Superior temporal gyrus (tissue), 1 donor: ENCODE measurements at regions not wholly inside any gene's neighbourhood (a gene's known extent, or its start where the extent isn't known, plus 50 kb on each side); places are given as distances from the start of the nearest gene placed in this dataset.

Experiments used
- DNase-seq: peaks from one replicate; pipeline ENCODE4 v3.0.0-alpha.2; 2016; ENCODE audit errors: extremely low spot score

DNA sequence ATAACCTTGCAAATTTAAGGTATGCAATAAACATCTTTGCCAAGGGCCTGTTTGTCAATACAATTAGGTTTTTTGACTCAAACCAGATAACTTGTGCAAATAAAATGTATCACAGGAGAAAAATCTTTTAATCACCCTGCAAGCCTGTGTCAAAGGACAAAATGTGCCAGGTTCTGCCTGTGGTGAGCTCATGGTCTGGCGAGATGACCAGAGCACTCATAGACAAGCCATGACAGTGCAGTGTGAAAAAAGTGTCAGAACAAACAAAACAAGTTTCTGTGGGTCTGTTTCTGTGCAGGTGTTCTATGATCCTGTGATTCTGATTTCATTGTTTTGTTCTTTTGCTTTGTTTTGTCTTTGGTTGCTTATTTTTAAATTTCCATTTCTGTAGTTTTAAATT is 847.2 kb downstream of the VRK1 start:
- no peak for DNase-seq

DNA sequence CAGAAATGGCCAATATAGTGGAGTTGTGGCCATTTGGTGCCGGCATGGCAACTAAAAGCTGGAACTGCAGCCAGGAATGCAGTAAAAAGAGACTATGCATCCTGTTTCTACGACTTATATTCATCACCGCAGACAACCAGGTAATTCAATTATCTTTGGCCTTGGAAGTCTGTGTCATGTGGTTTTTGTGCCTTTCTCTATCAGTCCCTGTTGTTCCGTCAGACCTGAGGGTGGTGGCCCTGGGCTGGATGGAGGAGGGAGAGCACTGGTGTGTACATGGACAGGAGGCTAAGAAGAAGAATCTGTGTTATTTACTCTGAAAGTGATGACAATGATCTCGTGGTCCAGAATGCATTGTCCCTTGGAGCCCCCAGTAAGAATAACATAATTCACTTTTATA is 852.6 kb downstream of the VRK1 start:
- DNase-seq = no peak

DNA sequence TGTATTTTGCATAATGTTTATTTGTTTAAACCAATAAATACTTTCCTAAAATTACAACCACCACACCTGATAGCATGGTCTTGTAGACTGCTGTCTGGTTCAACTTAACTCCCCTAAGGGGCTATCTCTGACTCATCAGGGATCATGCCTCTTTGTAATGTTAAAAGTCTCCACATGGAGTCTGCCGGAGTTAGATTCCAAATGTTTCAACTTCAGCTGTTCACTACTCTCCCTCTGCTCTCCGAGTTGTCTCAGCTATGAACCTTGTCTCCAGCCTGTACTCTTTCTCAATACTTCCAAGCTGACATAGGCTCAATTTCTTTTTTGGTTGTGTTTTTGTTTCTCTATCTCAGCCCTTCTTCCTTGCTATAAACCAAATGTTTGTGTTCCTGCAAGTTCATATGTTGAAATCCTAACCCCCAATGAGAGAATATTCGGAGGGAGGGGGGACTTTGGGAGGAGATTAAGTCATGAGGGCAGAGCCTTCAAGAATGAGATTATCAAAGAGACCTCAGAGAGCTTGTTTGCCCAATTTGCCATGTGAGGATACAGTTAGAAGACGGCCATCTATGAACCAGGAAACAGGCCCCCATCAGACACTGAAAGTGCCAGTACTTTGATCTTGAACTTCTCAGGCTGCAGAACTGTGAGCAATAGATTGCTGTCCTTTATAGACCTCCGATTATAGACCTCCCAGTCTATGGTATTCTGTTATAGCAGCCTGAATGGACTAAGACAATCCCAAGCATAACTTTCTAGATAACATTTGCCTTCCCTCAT is 858.2 kb downstream of the VRK1 start:
- DNase-seq = no peak

DNA sequence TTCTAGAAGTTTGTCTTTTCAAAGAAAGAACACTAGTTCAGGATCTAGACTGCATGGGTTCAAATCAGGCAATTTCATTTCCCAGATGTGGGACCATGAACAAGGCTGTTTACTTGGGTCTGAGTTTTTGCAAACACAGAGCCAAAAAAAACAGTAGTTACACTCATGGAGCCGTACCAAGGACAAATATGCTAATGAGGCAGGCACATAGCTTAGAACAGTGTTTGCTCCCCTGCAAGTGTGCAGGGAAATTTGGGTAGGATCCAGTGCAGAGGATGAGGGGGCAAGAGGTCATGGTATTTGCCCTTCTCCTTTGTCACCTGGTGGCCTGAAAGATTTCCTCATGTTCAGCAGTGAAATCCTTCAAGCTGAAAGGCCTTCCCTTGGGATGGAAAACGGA is 860.4 kb downstream of the VRK1 start:
- no peak for DNase-seq

DNA sequence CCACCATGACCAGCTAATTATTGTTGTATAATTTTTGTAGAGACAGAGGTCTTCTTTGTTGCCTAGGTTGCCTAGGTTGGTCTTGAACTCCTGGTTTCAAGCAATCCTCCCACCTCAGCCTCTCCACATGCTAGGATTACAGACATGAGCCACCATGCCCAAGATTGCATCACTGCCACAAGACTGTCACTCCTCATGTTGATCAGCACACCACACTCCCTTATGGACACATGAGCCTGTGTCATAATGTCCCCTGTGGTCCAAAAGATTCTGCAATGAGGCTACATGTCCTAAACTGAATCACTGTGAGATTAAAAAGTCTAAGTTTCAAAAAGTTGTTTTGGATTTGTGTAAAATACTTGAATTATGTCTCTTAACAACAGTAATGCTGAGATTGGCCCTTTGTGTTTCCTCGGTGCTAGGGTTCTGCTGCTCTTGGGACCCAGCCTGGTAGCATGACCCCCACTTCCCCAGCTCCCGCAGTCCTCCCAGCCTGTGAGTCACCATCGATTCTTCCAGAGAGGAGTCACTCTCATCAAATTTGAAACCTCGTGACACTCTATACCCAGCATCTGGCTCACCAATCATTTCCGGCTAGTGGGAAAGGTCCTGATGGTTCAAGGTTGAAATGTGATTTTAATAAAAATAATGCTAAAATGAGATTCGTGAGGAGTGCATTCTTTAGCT is 890.9 kb downstream of the VRK1 start:
- no peak for DNase-seq

DNA sequence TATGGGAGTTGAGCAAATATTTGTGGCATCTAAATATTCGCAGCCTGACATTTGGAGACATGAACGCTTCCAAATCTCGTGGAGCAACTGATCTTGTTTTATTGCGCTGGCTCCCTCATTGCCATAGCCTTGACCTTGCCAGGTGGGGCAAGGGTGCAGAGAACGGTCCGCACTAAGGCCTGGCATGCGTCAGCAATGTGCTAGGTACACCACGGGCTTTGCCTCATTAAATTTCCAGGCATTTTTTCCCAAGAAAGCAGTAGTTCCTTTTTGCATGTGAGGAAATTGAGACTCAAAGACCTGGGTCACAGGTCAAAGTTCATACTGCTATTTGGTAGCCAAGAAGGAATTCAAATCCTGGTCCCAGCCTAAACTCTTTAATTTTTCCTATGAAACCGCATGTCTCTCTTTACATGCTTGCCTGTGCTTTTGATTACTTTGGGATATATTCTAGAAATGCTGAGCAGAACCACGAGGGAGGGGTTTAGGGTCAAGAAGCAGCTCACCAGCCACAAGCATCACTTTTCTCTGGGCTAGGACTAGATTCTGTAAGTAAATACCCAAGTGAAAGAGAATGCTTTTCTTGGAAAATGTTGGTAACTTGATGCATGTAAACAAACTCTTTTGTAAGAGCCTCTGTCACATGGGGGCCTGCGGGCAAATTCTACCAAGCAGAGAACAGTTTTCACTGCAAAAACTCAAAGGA is 891.6 kb downstream of the VRK1 start:
- DNase-seq = no peak

DNA sequence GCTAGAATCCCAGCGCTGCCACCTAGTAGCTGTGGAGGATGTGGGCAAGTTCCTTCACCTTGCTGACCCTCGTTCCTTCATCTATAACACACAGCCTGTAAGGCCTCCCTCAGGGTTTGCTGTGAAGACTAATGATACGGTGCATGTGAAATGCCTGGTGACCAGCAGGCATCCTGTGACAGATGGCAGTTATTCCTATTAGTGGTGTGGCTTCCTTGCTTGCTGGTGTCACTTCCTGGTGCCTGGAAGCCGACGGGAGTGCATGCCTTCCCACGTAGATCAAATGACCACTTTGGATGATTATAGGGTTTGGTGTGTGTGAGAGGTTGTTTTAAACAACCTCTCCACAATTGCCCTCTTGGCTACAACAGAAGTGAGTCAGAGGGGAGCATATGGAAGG is 894.9 kb downstream of the VRK1 start:
- DNase-seq = no peak

DNA sequence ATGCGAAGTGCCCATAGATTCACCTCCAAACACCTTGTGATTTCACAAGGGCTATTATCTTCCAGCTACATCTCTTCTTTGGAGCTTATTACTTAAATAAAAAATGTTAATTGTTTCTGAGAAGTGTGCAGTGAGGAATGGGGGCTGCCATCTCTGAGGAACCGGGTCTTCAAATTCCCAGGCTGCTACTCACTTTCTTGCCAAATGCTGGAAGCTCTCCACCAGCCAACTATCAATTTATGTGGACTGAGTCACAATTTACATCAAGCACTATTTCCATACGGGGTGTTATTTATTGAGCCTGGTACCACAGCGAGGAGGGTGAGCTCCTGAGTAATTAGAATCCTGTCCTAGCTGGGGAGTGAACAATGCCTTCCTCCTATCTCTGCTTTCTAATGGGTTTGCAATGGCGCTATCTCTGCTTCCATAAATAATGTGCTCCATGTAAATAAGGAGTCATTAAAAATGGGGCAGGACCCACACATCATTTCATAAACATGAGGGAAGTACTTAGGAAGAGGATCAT is 898.3 kb downstream of the VRK1 start:
- DNase-seq = no peak

DNA sequence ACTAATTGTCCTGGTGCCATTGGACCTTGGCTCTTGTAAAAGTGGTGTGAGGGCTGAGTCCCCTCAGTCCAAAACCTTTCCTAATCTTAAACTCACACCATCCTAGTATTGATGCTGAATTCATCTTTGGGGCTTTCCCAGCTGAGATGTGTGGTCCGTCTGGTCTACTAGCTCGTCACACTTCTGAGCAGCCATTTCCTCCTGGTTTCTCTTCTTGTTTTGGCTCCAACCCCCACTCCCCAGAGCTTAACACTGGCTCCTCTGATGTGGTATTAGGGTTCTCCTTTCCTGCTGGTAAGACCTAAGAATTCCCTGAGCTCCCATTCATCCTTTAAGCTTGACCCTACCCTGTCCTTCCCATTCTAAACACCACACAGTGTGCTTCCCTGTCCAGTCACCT is 900.6 kb downstream of the VRK1 start:
- DNase-seq = no peak

DNA sequence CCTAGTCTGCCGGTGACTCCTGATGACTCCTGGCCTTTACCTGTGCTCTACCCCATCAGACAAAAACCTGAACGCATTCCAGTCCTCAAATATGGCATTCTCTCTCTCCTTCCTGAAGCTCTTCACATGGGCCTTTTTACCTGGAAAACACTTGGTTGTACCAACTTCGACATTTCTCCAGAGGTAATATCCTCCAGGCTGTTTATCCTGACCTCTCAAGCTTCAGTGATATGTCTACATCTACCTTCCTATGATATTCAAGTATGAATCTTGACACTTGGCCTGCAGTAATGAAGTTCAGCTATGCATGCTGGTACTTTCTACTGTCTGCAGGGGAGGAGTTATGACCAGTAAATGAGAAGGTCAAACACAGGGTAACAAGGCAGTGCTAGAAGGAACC is 901.8 kb downstream of the VRK1 start:
- DNase-seq = no peak

DNA sequence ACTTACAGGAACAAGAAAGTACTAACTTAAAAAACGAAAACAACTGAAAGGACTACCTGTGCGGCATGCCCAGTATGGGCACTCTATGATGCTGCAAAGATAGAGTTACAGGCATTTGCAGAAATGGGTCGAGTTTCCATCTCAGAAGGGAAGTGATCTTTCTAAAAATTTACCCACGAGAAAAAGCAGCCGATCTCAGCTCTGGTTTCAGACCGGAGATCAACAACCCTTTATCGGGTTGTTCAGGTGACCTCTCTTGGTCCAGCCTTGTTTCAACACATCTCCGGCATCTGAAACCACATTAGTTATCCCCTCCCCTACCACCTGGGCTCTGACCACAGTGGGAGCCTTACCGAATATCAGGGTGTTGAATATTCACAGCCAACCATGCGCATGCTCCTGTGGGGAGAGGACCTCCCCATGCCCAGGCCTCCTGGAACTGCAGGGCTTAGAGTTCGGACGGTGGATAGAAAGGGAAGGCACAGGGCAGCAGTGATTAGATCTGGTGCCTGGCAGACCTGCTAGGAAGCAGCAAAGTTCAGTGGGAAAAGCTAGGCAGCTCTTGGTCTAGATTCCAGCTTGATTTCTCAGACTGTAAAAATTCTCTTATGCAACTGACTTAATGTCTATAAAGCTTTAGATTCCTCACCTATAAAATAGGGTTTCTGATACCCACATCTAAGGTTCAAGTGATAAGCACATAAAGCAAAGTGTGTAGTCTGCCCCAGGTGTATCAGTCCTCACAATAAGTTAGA is 906.0 kb downstream of the VRK1 start:
- no peak for DNase-seq

DNA sequence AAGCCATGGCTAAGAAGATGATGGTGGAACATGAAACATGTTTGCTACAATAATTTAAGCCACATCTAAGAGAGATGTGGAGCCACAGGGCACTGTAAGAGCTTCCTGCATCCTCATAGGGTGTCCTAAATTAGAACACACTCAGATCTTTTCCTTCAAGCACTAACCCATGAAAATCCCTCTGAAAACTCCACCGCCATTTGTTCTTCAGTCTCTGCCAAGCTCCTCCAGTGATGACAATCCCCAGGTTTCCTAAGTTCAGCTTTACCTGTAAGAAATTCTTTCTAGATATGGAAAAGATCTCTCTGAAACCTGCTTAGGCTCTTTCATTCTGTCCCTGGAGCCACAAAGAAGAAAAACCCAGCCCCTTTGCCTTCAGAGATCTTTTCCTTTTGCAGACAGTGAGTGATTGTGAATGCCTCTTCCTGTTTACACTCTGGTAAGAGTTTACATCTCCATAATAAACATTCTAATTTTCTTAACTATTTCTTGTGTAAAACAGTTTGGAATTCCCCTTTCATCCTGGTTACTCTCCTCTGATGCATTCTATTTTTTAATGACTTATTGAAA is 907.2 kb downstream of the VRK1 start:
- no peak for DNase-seq

DNA sequence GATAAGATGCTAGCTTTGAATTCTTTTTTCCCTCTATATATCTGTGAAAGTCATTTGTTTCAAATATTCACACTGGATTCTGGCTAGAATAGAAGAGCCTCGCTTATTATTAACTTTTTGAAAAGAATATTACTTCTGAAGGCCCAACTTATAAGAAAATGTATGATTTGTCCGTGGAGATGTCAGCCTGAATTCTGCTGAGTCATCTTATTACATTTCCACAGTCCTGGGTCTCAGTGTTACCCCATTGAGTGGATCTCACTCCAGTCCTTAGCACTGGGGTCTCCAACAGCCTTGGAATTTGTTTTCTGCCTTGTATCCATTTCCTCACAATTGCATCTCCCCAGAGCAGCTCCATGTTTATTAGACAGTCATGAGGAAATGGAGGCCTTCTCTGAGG is 907.9 kb downstream of the VRK1 start:
- no peak for DNase-seq

DNA sequence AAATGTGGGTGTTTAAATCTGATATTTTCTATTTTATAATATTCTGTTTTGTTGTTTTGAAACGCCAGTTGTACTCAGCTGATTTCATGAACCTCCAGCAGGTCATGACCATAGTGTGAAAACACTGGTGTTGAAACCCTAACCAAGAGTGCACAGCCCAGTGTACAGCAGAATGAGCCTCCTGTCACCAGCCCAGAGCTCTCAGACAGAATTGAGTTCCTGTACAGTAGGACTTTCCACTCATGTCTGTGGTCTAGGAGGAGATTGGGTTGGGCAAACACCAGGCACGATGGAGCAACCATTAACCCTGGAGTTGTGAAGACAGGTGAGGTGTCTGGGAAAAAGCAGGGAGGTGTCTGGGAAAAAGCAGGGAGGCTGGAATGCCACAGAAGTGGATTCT is 908.8 kb downstream of the VRK1 start:
- DNase-seq = no peak

DNA sequence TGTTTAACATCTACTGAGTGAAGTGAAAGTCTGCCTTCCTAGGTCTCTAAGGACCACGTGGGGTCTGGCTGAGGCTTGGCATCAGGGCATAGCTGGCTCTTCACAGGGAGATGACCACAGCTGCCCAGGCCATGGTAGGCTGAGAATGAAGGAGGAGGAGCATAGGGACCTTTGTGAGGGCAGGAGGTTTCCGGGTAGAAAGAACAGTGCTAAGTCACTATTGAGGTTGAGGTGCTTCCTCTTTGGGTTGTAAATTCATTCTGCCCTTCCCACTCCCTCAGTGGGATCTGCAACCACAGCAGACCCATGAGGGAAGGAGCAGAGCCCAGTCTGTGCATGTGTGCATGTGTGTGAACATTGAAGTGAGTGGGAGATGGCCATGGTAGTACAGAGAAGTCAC is 909.6 kb downstream of the VRK1 start:
- DNase-seq = no peak

DNA sequence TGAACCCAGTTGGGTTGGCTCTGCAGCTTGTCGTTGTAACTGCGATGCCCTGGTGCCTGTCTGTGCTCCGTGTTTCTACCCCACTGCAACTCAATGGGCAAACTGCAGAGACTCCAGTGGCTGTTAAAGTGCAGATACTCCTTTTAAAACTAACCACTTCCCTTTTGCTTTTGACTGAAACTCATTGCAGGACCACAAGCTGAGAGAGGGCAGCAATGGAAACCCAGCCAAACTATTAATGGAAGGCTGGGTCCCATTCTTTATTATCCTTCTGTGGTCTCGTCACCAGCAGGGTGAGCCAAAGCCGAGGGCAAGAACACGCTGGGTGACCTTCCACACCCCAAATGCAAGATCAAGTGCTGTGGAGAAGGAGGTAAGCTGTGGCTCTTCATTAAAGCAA is 910.4 kb downstream of the VRK1 start:
- DNase-seq = no peak

DNA sequence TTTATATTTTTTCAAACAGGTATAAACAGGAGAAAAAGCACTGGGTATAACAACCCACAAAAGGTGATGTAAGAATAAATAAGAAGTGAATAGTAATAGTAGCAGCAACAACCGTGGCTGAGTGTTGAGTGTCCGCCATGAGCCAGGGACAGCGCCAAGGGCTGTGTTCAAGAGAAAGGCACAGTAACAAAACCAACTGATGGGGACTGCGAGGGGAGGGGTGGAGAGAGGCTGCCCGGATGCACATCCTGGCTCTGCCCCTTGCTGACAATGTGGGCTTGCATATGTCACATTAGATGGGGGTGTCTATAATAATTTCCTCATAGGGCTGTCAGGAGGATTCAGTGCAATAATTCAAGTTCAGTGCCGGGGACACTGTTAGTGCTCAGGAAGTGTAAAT is 912.4 kb downstream of the VRK1 start:
- DNase-seq = no peak

DNA sequence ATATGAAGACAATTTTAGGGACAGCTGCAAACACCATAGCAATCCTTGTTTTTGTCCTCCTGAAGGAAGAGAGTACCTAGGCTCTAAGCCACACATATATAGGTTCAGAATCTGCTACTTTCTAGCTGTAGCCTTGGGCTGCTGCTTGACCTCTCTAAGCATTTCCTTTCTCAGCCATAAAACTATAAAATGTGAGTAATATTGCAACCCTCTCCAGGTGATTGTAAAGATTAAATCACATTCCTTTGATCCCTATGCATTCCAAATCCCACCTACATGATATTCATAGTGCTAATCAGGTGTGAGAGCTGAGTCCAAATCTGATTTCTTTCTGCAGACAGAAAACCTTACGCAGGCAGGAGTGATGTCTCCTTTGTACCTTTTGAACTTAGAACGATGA is 913.5 kb downstream of the VRK1 start:
- DNase-seq = no peak

DNA sequence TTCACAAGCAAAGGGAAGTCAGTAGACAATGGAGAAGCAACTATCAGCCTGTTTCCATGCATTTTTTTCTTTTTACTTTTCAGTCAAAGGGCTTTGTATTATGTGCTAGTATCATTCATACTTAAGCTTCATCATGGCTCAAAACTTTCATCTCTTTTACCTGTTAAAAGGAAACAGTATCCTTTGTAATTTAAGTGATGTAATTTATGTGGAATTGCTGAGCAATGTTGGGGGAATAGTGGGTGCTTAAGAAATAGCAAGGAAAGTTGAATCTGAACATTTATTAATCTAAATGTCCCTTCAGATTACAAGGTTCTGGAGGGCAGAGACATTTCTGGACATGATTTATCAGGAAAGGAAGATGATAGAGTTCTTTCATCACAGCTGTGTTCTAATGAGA is 915.3 kb downstream of the VRK1 start:
- DNase-seq = no peak

DNA sequence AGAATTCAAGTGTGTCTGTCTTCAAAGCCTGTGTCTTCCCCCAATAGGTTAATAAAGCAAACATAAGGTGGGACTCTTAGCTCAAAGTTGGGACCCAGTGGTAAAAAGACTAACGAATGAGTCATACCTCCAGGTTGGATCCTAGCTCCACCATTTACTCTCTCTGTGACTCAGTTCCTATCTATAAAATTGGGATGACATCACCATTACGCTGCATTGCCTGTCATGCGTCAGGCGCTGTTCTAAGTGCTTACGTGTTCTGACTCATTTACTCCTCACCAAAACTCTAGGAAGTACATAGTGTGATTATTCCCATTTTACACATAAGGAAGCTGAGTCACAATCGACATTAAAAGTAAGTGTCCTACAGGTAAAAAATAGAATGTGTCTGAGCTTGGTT is 915.8 kb downstream of the VRK1 start:
- DNase-seq = no peak

DNA sequence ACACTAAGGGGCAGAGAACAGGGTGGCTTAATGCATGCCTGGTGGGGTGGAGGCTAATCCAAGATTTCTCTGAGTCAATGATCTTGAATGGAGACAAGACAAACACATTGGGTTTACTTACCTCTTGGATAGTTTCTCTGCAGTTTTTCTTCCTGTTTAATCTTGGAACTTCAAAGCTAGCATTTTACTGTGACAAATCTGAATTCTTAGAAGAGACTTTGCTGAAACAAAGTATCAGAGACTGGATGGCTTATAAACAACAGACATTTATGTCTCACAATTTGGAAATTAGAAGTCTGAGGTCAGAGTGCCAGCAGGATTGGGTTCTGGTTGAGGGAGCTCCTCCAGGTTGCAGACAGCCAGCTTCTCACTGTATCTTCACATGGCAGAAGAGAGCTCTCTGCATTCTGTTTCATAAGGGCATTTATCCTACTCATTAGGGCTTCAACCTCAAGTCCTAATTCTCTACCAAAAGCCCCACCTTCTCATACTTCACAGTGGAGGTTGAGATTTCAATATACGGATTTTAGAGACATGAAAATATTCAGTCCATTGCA is 921.8 kb downstream of the VRK1 start:
- no peak for DNase-seq
